ENCODE measurements at regions not wholly inside any gene's neighbourhood (a gene's known extent, or its start where the extent isn't known, plus 50 kb on each side); places are given as distances from the start of the nearest gene placed in this dataset.

DNA sequence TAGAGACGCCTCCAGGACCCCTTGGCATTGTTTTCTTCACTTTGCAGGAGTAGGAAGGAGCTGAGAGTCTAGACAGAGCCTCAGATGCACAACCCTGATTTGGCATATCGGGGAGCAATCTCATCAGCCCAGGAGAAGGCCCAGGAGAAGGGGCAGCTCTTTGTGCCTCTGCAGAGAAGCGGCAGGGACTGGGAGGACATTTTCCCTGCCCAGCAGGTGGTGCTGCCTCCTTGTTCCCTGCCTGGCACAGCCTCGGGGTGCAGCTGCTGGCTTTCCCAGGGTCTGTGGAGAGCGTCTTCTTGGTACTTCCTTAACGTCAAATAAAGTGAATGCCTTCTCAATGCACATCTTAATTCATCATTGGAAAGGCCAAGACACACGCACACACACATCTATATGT, 419.5 kb downstream of the TMEM121 start:
- H3K9me2 ChIP-seq (ENCODE audit: insufficient read depth) = no peaks in the 10 kb centered on the region
- H3K4me1 ChIP-seq (ENCODE audit: insufficient read depth) = no peaks in the 10 kb centered on the region
- no peaks in the 10 kb centered on the region for H3K36me3 ChIP-seq (ENCODE audit: insufficient read depth)
- no peaks in the 10 kb centered on the region for H3F3A ChIP-seq (replicated peaks; ENCODE audit: low read depth)
- Mint-ChIP-seq H3K36me3 (ENCODE audit: low read depth) (peaks cover 50% of the 10 kb centered on the region), H3K4me1 (no peaks in the 10 kb centered on the region), H3K9me3 (peaks cover 94% of the 10 kb centered on the region), H3K27me3 (ENCODE audit: insufficient read depth, low read depth, poor library complexity) (peaks cover 2% of the 10 kb centered on the region), H3K27ac (no peak overlapping the region), H3K4me3 (no peak overlapping the region)
- H3K4me3 ChIP-seq = no peak overlapping the region
- DNase-seq (ENCODE audit: low spot score) (no peak), ATAC-seq (no peak)
- H3K27ac ChIP-seq (ENCODE audit: low read depth) = no peak overlapping the region
- no peaks in the 10 kb centered on the region for H3K27me3 ChIP-seq (ENCODE audit: insufficient read depth)
- no peaks in the 10 kb centered on the region for H4K20me1 ChIP-seq (replicated peaks; ENCODE audit: insufficient read depth)
- no peaks in the 10 kb centered on the region for H3K79me2 ChIP-seq (replicated peaks; ENCODE audit: insufficient read depth)
- TF ChIP-seq ZNF331 (CRISPR knock-in tag; IDR thresholded peaks at IDR 0.05; ENCODE audit: low read depth) = no peak
- TF ChIP-seq ZNF114 (CRISPR knock-in tag; IDR thresholded peaks at IDR 0.05) = no peak
- TF ChIP-seq, protein P1, sequence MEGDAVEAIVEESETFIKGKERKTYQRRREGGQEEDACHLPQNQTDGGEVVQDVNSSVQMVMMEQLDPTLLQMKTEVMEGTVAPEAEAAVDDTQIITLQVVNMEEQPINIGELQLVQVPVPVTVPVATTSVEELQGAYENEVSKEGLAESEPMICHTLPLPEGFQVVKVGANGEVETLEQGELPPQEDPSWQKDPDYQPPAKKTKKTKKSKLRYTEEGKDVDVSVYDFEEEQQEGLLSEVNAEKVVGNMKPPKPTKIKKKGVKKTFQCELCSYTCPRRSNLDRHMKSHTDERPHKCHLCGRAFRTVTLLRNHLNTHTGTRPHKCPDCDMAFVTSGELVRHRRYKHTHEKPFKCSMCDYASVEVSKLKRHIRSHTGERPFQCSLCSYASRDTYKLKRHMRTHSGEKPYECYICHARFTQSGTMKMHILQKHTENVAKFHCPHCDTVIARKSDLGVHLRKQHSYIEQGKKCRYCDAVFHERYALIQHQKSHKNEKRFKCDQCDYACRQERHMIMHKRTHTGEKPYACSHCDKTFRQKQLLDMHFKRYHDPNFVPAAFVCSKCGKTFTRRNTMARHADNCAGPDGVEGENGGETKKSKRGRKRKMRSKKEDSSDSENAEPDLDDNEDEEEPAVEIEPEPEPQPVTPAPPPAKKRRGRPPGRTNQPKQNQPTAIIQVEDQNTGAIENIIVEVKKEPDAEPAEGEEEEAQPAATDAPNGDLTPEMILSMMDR (conservative IDR thresholded peaks at IDR 0.05; ENCODE audit: low read depth in 2 of 2) = no peak
- TF ChIP-seq JUNB (IDR thresholded peaks at IDR 0.05; ENCODE audit: unreplicated experiment) = no peak
- TF ChIP-seq, protein P2, sequence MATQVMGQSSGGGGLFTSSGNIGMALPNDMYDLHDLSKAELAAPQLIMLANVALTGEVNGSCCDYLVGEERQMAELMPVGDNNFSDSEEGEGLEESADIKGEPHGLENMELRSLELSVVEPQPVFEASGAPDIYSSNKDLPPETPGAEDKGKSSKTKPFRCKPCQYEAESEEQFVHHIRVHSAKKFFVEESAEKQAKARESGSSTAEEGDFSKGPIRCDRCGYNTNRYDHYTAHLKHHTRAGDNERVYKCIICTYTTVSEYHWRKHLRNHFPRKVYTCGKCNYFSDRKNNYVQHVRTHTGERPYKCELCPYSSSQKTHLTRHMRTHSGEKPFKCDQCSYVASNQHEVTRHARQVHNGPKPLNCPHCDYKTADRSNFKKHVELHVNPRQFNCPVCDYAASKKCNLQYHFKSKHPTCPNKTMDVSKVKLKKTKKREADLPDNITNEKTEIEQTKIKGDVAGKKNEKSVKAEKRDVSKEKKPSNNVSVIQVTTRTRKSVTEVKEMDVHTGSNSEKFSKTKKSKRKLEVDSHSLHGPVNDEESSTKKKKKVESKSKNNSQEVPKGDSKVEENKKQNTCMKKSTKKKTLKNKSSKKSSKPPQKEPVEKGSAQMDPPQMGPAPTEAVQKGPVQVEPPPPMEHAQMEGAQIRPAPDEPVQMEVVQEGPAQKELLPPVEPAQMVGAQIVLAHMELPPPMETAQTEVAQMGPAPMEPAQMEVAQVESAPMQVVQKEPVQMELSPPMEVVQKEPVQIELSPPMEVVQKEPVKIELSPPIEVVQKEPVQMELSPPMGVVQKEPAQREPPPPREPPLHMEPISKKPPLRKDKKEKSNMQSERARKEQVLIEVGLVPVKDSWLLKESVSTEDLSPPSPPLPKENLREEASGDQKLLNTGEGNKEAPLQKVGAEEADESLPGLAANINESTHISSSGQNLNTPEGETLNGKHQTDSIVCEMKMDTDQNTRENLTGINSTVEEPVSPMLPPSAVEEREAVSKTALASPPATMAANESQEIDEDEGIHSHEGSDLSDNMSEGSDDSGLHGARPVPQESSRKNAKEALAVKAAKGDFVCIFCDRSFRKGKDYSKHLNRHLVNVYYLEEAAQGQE (IDR thresholded peaks at IDR 0.05; ENCODE audit: unreplicated experiment) = no peak
- no peak for TF ChIP-seq NANOG (IDR thresholded peaks at IDR 0.05; ENCODE audit: borderline replicate concordance)
- no peak for TF ChIP-seq POLR2AphosphoS5 (IDR thresholded peaks at IDR 0.05; ENCODE audit: low read depth)
- no peak for TF ChIP-seq ZNF462 (CRISPR knock-in tag; IDR thresholded peaks at IDR 0.05)
- no peak for TF ChIP-seq STAT1 (IDR thresholded peaks at IDR 0.05; ENCODE audit: unreplicated experiment)
- TF ChIP-seq EZH2phosphoT487 (IDR thresholded peaks at IDR 0.05; ENCODE audit: unreplicated experiment) = no peak
- TF ChIP-seq EZH2 (IDR thresholded peaks at IDR 0.05; ENCODE audit: low read depth, unreplicated experiment) = no peak
- TF ChIP-seq CREB1 (CRISPR knock-in tag; IDR thresholded peaks at IDR 0.05; ENCODE audit: low read depth) = no peak
- TF ChIP-seq, protein P3, sequence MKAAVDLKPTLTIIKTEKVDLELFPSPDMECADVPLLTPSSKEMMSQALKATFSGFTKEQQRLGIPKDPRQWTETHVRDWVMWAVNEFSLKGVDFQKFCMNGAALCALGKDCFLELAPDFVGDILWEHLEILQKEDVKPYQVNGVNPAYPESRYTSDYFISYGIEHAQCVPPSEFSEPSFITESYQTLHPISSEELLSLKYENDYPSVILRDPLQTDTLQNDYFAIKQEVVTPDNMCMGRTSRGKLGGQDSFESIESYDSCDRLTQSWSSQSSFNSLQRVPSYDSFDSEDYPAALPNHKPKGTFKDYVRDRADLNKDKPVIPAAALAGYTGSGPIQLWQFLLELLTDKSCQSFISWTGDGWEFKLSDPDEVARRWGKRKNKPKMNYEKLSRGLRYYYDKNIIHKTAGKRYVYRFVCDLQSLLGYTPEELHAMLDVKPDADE (IDR thresholded peaks at IDR 0.05) = no peak
- H3K4me2 ChIP-seq = no peak overlapping the region
- H2AFZ ChIP-seq = no peak overlapping the region
